DOHH2 (cell line): ENCODE measurements at regions not wholly inside any gene's neighbourhood (a gene's known extent, or its start where the extent isn't known, plus 50 kb on each side); places are given as distances from the start of the nearest gene placed in this dataset.

Experiments used
- H3F3A ChIP-seq: fragments of 200-600 bp; sonication (generic), shearing (Covaris generic); 2 replicates; pipeline ENCODE4 v1.6.0; 2016; ENCODE audit warnings: antibody characterized with exemption, mild to moderate bottlenecking; ENCODE audit not compliant: control insufficient read depth, insufficient read depth
- H3K27ac ChIP-seq: fragments of 200-600 bp; sonication (generic); 2 replicates; pipeline ENCODE4 v1.5.1; 2014; ENCODE audit warnings: low read depth, mild to moderate bottlenecking, low read length, moderate library complexity
- H3K27me3 ChIP-seq: fragments of 200-600 bp; sonication (generic); 2 replicates; pipeline ENCODE4 v1.6.1; 2014; ENCODE audit warnings: mild to moderate bottlenecking, low read length, mixed read lengths; ENCODE audit not compliant: control insufficient read depth
- H3K36me3 ChIP-seq: fragments of 200-600 bp; sonication (generic); 2 replicates; pipeline ENCODE4 v1.6.1; 2014; ENCODE audit warnings: mild to moderate bottlenecking, low read length, moderate library complexity, mixed read lengths; ENCODE audit not compliant: control insufficient read depth
- H3K4me1 ChIP-seq: fragments of 200-600 bp; sonication (generic); 2 replicates; pipeline ENCODE4 v1.6.1; 2014; ENCODE audit warnings: mild to moderate bottlenecking, low read length, mixed read lengths; ENCODE audit not compliant: control insufficient read depth
- H3K4me2 ChIP-seq: fragments of 200-600 bp; sonication (generic); 2 replicates; pipeline ENCODE4 v1.6.0; 2014; ENCODE audit warnings: mild to moderate bottlenecking, low read length, moderate library complexity
- H3K4me3 ChIP-seq: fragments of 200-600 bp; sonication (generic); 2 replicates; pipeline ENCODE4 v1.5.1; 2014; ENCODE audit warnings: mild to moderate bottlenecking, low read length, mixed read lengths
- H3K79me2 ChIP-seq: fragments of 200-600 bp; sonication (generic); 2 replicates; pipeline ENCODE4 v1.6.1; 2014; ENCODE audit warnings: mild to moderate bottlenecking, low read length, mixed read lengths; ENCODE audit not compliant: control insufficient read depth
- H3K9me2 ChIP-seq: fragments of 200-600 bp; sonication (generic); replicated peaks from 2 replicates; pipeline ENCODE4 v1.6.1; 2014; ENCODE audit warnings: mild to moderate bottlenecking, low read length, mixed read lengths; ENCODE audit not compliant: control insufficient read depth
- H3K9me3 ChIP-seq: fragments of 200-600 bp; sonication (generic); 2 replicates; pipeline ENCODE4 v1.6.1; 2014; ENCODE audit warnings: antibody characterized with exemption, low read length, mixed read lengths; ENCODE audit not compliant: control insufficient read depth, insufficient read depth
- H4K20me1 ChIP-seq: fragments of 200-600 bp; sonication (generic); 2 replicates; pipeline ENCODE4 v1.6.0; 2014; ENCODE audit warnings: low read depth, mild to moderate bottlenecking, antibody characterized with exemption, low read length, moderate library complexity; ENCODE audit not compliant: control insufficient read depth, insufficient read depth
- CTCF ChIP-seq: fragments of 200-600 bp; sonication (generic); IDR thresholded peaks from one replicate; pipeline ENCODE4 v1.5.1; 2014; ENCODE audit warnings: antibody characterized with exemption, mild to moderate bottlenecking, low read depth, low read length; ENCODE audit not compliant: poor library complexity, severe bottlenecking
- EZH2phosphoT487 ChIP-seq: fragments of 200-600 bp; sonication (generic); IDR thresholded peaks from 2 replicates; pipeline ENCODE4 v1.6.1; 2017; ENCODE audit warnings: borderline replicate concordance, mild to moderate bottlenecking, antibody characterized with exemption, low read length, moderate library complexity, mixed read lengths

GRCh38 chr6:49054311-49054710, 408.7 kb downstream of the MMUT start:
- Histone ChIP-seq H4K20me1 (no peaks in the 10 kb centered on the region), H3K9me3 (no peaks in the 10 kb centered on the region), H3K27ac (no peak overlapping the region), H3K4me2 (no peak overlapping the region), H3K27me3 (no peaks in the 10 kb centered on the region), H3F3A (no peaks in the 10 kb centered on the region), H3K4me1 (no peaks in the 10 kb centered on the region), H3K4me3 (no peak overlapping the region), H3K9me2 (no peaks in the 10 kb centered on the region), H3K36me3 (no peaks in the 10 kb centered on the region), H3K79me2 (no peaks in the 10 kb centered on the region)
- TF ChIP-seq EZH2phosphoT487 (no peak), CTCF (no peak)

GRCh38 chr6:49052901-49053300, 410.2 kb downstream of the MMUT start:
- H4K20me1 ChIP-seq: no peaks in the 10 kb centered on the region
- no peaks in the 10 kb centered on the region for H3K79me2 ChIP-seq
- no peaks in the 10 kb centered on the region for H3K4me1 ChIP-seq
- no peaks in the 10 kb centered on the region for H3F3A ChIP-seq
- H3K9me2 ChIP-seq: no peaks in the 10 kb centered on the region
- no peaks in the 10 kb centered on the region for H3K36me3 ChIP-seq
- TF ChIP-seq CTCF (no peak), EZH2phosphoT487 (no peak)
- H3K27me3 ChIP-seq: no peaks in the 10 kb centered on the region
- no peak overlapping the region for H3K4me2 ChIP-seq
- H3K27ac ChIP-seq: no peak overlapping the region
- H3K4me3 ChIP-seq: no peak overlapping the region
- no peaks in the 10 kb centered on the region for H3K9me3 ChIP-seq

DNA sequence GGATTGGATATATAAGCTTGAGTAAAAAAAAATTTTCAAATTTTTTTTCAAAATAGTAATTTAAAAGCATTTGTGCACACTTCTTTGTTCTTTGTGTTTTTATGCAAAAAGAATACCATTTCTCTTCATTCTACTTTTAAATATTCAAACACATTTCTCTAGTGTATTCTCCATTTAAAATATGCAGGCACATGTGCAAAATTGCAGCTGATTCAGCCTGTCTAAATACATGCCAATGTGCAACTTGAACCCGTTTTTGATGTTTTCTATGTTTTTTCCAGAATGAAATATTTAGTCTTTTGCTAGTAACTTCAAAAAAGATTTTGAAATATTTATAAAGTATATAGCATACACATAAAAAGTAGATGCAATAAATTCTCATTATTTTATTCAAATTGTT, 411.8 kb downstream of the MMUT start:
- H3K27ac ChIP-seq: no peak overlapping the region
- no peaks in the 10 kb centered on the region for H3K9me2 ChIP-seq

More for the DNA sequence above, 411.8 kb downstream of the MMUT start:
- TF ChIP-seq EZH2phosphoT487: no peak
- TF ChIP-seq CTCF: no peak
- H3K9me3 ChIP-seq: no peaks in the 10 kb centered on the region
- no peaks in the 10 kb centered on the region for H4K20me1 ChIP-seq
- no peak overlapping the region for H3K4me3 ChIP-seq
- H3F3A ChIP-seq: no peaks in the 10 kb centered on the region
- no peaks in the 10 kb centered on the region for H3K4me1 ChIP-seq
- no peak overlapping the region for H3K4me2 ChIP-seq
- H3K79me2 ChIP-seq: no peaks in the 10 kb centered on the region
- no peaks in the 10 kb centered on the region for H3K36me3 ChIP-seq
- no peaks in the 10 kb centered on the region for H3K27me3 ChIP-seq
